Caki2 (cell line): ENCODE measurements at regions not wholly inside any gene's neighbourhood (a gene's known extent, or its start where the extent isn't known, plus 50 kb on each side); places are given as distances from the start of the nearest gene placed in this dataset.
"Not testable (repeated sequence)": the region's sequence is repeated elsewhere in the genome, so short reads cannot be mapped to it uniquely, and the experiment has no call there.

Experiments
- DNase-seq: peaks from one replicate; pipeline ENCODE4 v3.0.0-alpha.2; 2015; ENCODE audit warnings: low read depth
- in situ Hi-C: cut with HindIII; loops from 2 replicates; pipeline ENCODE4 v1.10.0; 2016; ENCODE audit warnings: low sequenced_read_pairs, low pct_unique_long_range_greater_than_20kb, mixed read lengths

GRCh38 chr18:4721545-4721944 is 266.4 kb upstream of the DLGAP1 start:
- DNase-seq, result no peak
- in situ Hi-C loops, result no loop called here

GRCh38 chr18:4720518-4720917 is 265.4 kb upstream of the DLGAP1 start:
- in situ Hi-C loops, result no loop called here

GRCh38 chr18:4705894-4706293 is 250.8 kb upstream of the DLGAP1 start:
- DNase-seq, result no peak
- in situ Hi-C loops, result no loop called here

More at GRCh38 chr18:4720518-4720917, 265.4 kb upstream of the DLGAP1 start:
- DNase-seq, result no peak

GRCh38 chr18:4704781-4705180 is 249.7 kb upstream of the DLGAP1 start:
- in situ Hi-C loops, result no loop called here
- no peak for DNase-seq

- no peak for DNase-seq
- in situ Hi-C loops, result no loop called here
Measured at GRCh38 chr18:4691836-4692235, 236.7 kb upstream of the DLGAP1 start.

- DNase-seq, in situ Hi-C loops: not testable (repeated sequence)
Measured at GRCh38 chr18:4678685-4679084, 223.6 kb upstream of the DLGAP1 start.

GRCh38 chr18:4677006-4677405 is 221.9 kb upstream of the DLGAP1 start:
- in situ Hi-C loops, result no loop called here
- no peak for DNase-seq

GRCh38 chr18:4672162-4672561 is 217.1 kb upstream of the DLGAP1 start:
- in situ Hi-C loops, result no loop called here
- no peak for DNase-seq

GRCh38 chr18:4658804-4659203 is 203.7 kb upstream of the DLGAP1 start:
- in situ Hi-C loops, result no loop called here
- no peak for DNase-seq

GRCh38 chr18:4653418-4653817 is 198.3 kb upstream of the DLGAP1 start:
- in situ Hi-C loops, result no loop called here
- DNase-seq, result no peak

- in situ Hi-C loops, result no loop called here
- DNase-seq, result no peak
Measured at GRCh38 chr18:4641771-4642368, 186.8 kb upstream of the DLGAP1 start.

- DNase-seq, result no peak
- in situ Hi-C loops, result no loop called here
Measured at GRCh38 chr18:4640349-4641012, 185.4 kb upstream of the DLGAP1 start.

GRCh38 chr18:4639628-4640310 is 184.7 kb upstream of the DLGAP1 start:
- peak; percentile 34 for DNase-seq
- in situ Hi-C loops, result no loop called here

GRCh38 chr18:4638680-4639079 is 183.6 kb upstream of the DLGAP1 start:
- in situ Hi-C loops, result no loop called here
- DNase-seq, result no peak

- in situ Hi-C loops, result no loop called here
- no peak for DNase-seq
Measured at GRCh38 chr18:4637876-4638275, 182.8 kb upstream of the DLGAP1 start.

- in situ Hi-C loops, result no loop called here
- peak; percentile 54 for DNase-seq
Measured at GRCh38 chr18:4636967-4637366, 181.9 kb upstream of the DLGAP1 start.

GRCh38 chr18:4631239-4631638 is 176.1 kb upstream of the DLGAP1 start:
- in situ Hi-C loops, result no loop called here

GRCh38 chr18:4605212-4605611 is 150.1 kb upstream of the DLGAP1 start:
- in situ Hi-C loops, result no loop called here
- DNase-seq, result no peak

More at GRCh38 chr18:4631239-4631638, 176.1 kb upstream of the DLGAP1 start:
- no peak for DNase-seq

GRCh38 chr18:4603955-4604354 is 148.8 kb upstream of the DLGAP1 start:
- in situ Hi-C loops, result no loop called here
- no peak for DNase-seq

- no peak for DNase-seq
- in situ Hi-C loops, result no loop called here
Measured at GRCh38 chr18:4599312-4599711, 144.2 kb upstream of the DLGAP1 start.
